ENCODE measurements at regions not wholly inside any gene's neighbourhood (a gene's known extent, or its start where the extent isn't known, plus 50 kb on each side); places are given as distances from the start of the nearest gene placed in this dataset.

DNA sequence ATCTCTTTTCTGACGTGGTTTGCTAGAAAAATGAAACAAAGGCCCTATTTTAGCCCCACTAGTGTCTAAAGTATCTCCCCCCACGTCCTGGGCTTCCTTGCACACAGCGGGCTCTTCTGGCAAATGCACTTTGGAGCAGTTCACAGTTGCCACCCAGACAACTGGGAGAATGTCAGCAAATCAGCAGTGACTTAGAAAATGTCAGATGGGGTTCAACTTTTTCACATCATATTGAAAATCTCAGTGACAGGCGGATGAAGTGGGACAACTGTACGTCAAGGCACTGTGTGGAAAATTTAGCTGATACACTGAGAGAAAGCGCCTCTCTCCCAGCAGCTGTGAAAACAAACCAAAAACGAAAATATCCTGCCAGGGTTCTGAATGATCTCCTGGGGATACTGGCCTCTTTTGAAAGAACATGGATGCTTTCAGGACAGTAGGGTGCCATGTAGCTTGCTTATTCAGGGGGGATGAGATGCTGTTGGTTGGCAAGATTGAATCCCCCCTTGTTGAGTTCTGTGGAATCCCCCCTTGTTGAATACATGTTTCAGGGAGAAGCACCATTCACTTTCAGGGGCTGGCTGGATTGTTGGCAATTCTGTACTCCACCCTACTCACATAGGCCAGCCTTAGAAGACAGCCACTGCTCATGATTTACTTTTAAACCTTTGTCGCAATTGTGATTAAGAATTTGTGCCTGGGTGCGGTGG, 372.8 kb upstream of the CELF2 start:
- Histone ChIP-seq H3K9ac (ENCODE audit: low read length in 3 of 3) (no peak overlapping the region), H3K27ac (ENCODE audit: low read depth in 2 of 2, low read length in 2 of 2) (no peak overlapping the region), H3K9me3 (ENCODE audit: control insufficient read depth in 2 of 3, insufficient read depth in 1 of 3, low read length in 3 of 3) (no peaks in the 10 kb centered on the region), H3K27me3 (ENCODE audit: control insufficient read depth, insufficient read depth, low read length) (no peaks in the 10 kb centered on the region), H3K36me3 (ENCODE audit: control insufficient read depth in 2 of 3, insufficient read depth in 3 of 3, low read length in 3 of 3) (no peaks in the 10 kb centered on the region), H3K4me3 (ENCODE audit: low read length in 3 of 3) (no peak overlapping the region), H3K4me1 (ENCODE audit: control insufficient read depth in 2 of 3, insufficient read depth in 2 of 3, low read depth in 1 of 3, low read length in 3 of 3) (peaks cover 0 to 2% (median 0%) of the 10 kb centered on the region in 3 donors)
- DNase-seq (peak in 1 of 5 donors; percentile 37), FAIRE-seq (no peak)
- intact Hi-C loops (cut with DNase I): no loop called here
- TF ChIP-seq, protein P1, sequence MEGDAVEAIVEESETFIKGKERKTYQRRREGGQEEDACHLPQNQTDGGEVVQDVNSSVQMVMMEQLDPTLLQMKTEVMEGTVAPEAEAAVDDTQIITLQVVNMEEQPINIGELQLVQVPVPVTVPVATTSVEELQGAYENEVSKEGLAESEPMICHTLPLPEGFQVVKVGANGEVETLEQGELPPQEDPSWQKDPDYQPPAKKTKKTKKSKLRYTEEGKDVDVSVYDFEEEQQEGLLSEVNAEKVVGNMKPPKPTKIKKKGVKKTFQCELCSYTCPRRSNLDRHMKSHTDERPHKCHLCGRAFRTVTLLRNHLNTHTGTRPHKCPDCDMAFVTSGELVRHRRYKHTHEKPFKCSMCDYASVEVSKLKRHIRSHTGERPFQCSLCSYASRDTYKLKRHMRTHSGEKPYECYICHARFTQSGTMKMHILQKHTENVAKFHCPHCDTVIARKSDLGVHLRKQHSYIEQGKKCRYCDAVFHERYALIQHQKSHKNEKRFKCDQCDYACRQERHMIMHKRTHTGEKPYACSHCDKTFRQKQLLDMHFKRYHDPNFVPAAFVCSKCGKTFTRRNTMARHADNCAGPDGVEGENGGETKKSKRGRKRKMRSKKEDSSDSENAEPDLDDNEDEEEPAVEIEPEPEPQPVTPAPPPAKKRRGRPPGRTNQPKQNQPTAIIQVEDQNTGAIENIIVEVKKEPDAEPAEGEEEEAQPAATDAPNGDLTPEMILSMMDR (IDR thresholded peaks at IDR 0.05; ENCODE audit: borderline replicate concordance, extremely low read depth, insufficient read depth): no peak

- FAIRE-seq: no peak
- Histone ChIP-seq H3K9me3 (ENCODE audit: control insufficient read depth in 2 of 3, insufficient read depth in 1 of 3, low read length in 3 of 3) (no peaks in the 10 kb centered on the region), H3K36me3 (ENCODE audit: control insufficient read depth in 2 of 3, insufficient read depth in 3 of 3, low read length in 3 of 3) (no peaks in the 10 kb centered on the region), H3K27ac (ENCODE audit: low read depth in 2 of 2, low read length in 2 of 2) (no peak overlapping the region), H3K4me1 (ENCODE audit: control insufficient read depth in 2 of 3, insufficient read depth in 2 of 3, low read depth in 1 of 3, low read length in 3 of 3) (peaks cover 0 to 2% (median 0%) of the 10 kb centered on the region in 3 donors), H3K4me3 (ENCODE audit: low read length in 3 of 3) (no peak overlapping the region), H3K27me3 (ENCODE audit: control insufficient read depth, insufficient read depth, low read length) (no peaks in the 10 kb centered on the region), H3K9ac (ENCODE audit: low read length in 3 of 3) (no peak overlapping the region)
- no peak for DNase-seq
- TF ChIP-seq, protein P1 (IDR thresholded peaks at IDR 0.05; ENCODE audit: borderline replicate concordance, extremely low read depth, insufficient read depth): no peak
- intact Hi-C loops (cut with DNase I): no loop called here
Observed at GRCh38 chr10:10647331-10647730, 370.3 kb upstream of the CELF2 start.

- intact Hi-C loops (cut with DNase I): no loop called here
- DNase-seq: no peak
- no peak for FAIRE-seq
- no peak overlapping the region for H3K4me3 ChIP-seq (ENCODE audit: low read length in 3 of 3)
- no peaks in the 10 kb centered on the region for H3K4me1 ChIP-seq (ENCODE audit: control insufficient read depth in 2 of 3, insufficient read depth in 2 of 3, low read depth in 1 of 3, low read length in 3 of 3)
- TF ChIP-seq, protein P1 (IDR thresholded peaks at IDR 0.05; ENCODE audit: borderline replicate concordance, extremely low read depth, insufficient read depth): no peak
- no peak overlapping the region for H3K27ac ChIP-seq (ENCODE audit: low read depth in 2 of 2, low read length in 2 of 2)
- no peak overlapping the region for H3K9ac ChIP-seq (ENCODE audit: low read length in 3 of 3)
- no peaks in the 10 kb centered on the region for H3K27me3 ChIP-seq (ENCODE audit: control insufficient read depth, insufficient read depth, low read length)
- H3K9me3 ChIP-seq (ENCODE audit: control insufficient read depth in 2 of 3, insufficient read depth in 1 of 3, low read length in 3 of 3): no peaks in the 10 kb centered on the region
- H3K36me3 ChIP-seq (ENCODE audit: control insufficient read depth in 2 of 3, insufficient read depth in 3 of 3, low read length in 3 of 3): no peaks in the 10 kb centered on the region
Observed at GRCh38 chr10:10657139-10657760, 360.4 kb upstream of the CELF2 start.

Measured in kidney (tissue), 13 donors.